ENCODE measurements at regions not wholly inside any gene's neighbourhood (a gene's known extent, or its start where the extent isn't known, plus 50 kb on each side); places are given as distances from the start of the nearest gene placed in this dataset.

- no peak for DNase-seq (ENCODE audit: low read depth in 1 of 2, low spot score in 1 of 2)
Observed at GRCh38 chr13:34167347-34167746, 349.4 kb downstream of the RFC3 start.

GRCh38 chr13:34172048-34172447 lies 354.1 kb downstream of the RFC3 start:
- no peak overlapping the region for H3K27ac ChIP-seq (replicated peaks)
- no peak overlapping the region for H3K4me3 ChIP-seq (replicated peaks; ENCODE audit: insufficient read depth, low read length)
- TF ChIP-seq, protein P1, sequence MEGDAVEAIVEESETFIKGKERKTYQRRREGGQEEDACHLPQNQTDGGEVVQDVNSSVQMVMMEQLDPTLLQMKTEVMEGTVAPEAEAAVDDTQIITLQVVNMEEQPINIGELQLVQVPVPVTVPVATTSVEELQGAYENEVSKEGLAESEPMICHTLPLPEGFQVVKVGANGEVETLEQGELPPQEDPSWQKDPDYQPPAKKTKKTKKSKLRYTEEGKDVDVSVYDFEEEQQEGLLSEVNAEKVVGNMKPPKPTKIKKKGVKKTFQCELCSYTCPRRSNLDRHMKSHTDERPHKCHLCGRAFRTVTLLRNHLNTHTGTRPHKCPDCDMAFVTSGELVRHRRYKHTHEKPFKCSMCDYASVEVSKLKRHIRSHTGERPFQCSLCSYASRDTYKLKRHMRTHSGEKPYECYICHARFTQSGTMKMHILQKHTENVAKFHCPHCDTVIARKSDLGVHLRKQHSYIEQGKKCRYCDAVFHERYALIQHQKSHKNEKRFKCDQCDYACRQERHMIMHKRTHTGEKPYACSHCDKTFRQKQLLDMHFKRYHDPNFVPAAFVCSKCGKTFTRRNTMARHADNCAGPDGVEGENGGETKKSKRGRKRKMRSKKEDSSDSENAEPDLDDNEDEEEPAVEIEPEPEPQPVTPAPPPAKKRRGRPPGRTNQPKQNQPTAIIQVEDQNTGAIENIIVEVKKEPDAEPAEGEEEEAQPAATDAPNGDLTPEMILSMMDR (IDR thresholded peaks at IDR 0.05; ENCODE audit: insufficient read depth, low read length), result no peak
- TF ChIP-seq, protein P2, sequence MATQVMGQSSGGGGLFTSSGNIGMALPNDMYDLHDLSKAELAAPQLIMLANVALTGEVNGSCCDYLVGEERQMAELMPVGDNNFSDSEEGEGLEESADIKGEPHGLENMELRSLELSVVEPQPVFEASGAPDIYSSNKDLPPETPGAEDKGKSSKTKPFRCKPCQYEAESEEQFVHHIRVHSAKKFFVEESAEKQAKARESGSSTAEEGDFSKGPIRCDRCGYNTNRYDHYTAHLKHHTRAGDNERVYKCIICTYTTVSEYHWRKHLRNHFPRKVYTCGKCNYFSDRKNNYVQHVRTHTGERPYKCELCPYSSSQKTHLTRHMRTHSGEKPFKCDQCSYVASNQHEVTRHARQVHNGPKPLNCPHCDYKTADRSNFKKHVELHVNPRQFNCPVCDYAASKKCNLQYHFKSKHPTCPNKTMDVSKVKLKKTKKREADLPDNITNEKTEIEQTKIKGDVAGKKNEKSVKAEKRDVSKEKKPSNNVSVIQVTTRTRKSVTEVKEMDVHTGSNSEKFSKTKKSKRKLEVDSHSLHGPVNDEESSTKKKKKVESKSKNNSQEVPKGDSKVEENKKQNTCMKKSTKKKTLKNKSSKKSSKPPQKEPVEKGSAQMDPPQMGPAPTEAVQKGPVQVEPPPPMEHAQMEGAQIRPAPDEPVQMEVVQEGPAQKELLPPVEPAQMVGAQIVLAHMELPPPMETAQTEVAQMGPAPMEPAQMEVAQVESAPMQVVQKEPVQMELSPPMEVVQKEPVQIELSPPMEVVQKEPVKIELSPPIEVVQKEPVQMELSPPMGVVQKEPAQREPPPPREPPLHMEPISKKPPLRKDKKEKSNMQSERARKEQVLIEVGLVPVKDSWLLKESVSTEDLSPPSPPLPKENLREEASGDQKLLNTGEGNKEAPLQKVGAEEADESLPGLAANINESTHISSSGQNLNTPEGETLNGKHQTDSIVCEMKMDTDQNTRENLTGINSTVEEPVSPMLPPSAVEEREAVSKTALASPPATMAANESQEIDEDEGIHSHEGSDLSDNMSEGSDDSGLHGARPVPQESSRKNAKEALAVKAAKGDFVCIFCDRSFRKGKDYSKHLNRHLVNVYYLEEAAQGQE (IDR thresholded peaks at IDR 0.05; ENCODE audit: insufficient replicate concordance, low read depth), result no peak
- TF ChIP-seq POLR2AphosphoS5 (IDR thresholded peaks at IDR 0.05; ENCODE audit: low read depth) (no peak), SPI1 (IDR thresholded peaks at IDR 0.05; ENCODE audit: borderline replicate concordance, low read depth) (no peak), GABPA (IDR thresholded peaks at IDR 0.05; ENCODE audit: low read depth) (no peak)
- H3K27me3 ChIP-seq (ENCODE audit: insufficient read depth, poor library complexity, severe bottlenecking), result peaks cover 4% of the 10 kb centered on the region
- no peak for DNase-seq (ENCODE audit: low read depth in 1 of 2, low spot score in 1 of 2)

More at GRCh38 chr13:34167347-34167746, 349.4 kb downstream of the RFC3 start:
- Histone ChIP-seq H3K4me3 (replicated peaks; ENCODE audit: insufficient read depth, low read length) (no peak overlapping the region), H3K27me3 (ENCODE audit: insufficient read depth, poor library complexity, severe bottlenecking) (peaks cover 9% of the 10 kb centered on the region), H3K27ac (replicated peaks) (no peak overlapping the region)
- TF ChIP-seq, protein P2 (IDR thresholded peaks at IDR 0.05; ENCODE audit: insufficient replicate concordance, low read depth), result no peak
- no peak for TF ChIP-seq SPI1 (IDR thresholded peaks at IDR 0.05; ENCODE audit: borderline replicate concordance, low read depth)
- TF ChIP-seq GABPA (IDR thresholded peaks at IDR 0.05; ENCODE audit: low read depth), result no peak
- TF ChIP-seq, protein P1 (IDR thresholded peaks at IDR 0.05; ENCODE audit: insufficient read depth, low read length), result no peak
- no peak for TF ChIP-seq POLR2AphosphoS5 (IDR thresholded peaks at IDR 0.05; ENCODE audit: low read depth)

DNA sequence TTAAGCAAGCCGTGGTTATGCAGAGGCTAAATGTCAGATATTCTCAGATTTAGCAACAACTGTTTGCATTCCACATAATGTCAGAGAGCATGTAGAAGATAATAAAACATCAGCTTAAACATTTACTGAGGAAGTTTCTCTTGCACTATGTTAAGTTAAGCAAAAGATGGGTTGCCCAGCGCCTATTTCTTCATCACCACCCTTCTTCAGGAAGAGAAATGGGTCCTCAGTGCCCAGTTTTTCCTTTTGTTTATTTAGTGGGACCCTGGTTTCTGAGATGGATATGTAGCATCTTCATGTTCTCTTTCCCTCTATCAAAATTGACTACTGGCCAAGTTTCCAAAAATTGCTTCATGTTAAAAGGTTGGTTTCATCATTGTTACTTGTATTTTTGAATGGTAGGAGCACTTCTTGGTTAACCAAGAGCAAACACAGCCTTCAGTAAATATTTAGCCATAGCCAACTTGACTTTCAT lies 356.8 kb downstream of the RFC3 start:
- TF ChIP-seq POLR2AphosphoS5 (IDR thresholded peaks at IDR 0.05; ENCODE audit: low read depth) (no peak), SPI1 (IDR thresholded peaks at IDR 0.05; ENCODE audit: borderline replicate concordance, low read depth) (no peak), GABPA (IDR thresholded peaks at IDR 0.05; ENCODE audit: low read depth) (no peak)
- TF ChIP-seq, protein P1 (IDR thresholded peaks at IDR 0.05; ENCODE audit: insufficient read depth, low read length), result no peak
- TF ChIP-seq, protein P2 (IDR thresholded peaks at IDR 0.05; ENCODE audit: insufficient replicate concordance, low read depth), result no peak
- no peak for DNase-seq (ENCODE audit: low read depth in 1 of 2, low spot score in 1 of 2)
- H3K27ac ChIP-seq (replicated peaks), result no peak overlapping the region
- peaks cover 11% of the 10 kb centered on the region for H3K27me3 ChIP-seq (ENCODE audit: insufficient read depth, poor library complexity, severe bottlenecking)
- no peak overlapping the region for H3K4me3 ChIP-seq (replicated peaks; ENCODE audit: insufficient read depth, low read length)

Measured in HL-60 (cell line).